A673 (cell line): ENCODE measurements at regions not wholly inside any gene's neighbourhood (a gene's known extent, or its start where the extent isn't known, plus 50 kb on each side); places are given as distances from the start of the nearest gene placed in this dataset.

Experiments
- CTCF ChIP-seq: fragments of 300-800, 200-600 bp; sonication (generic); conservative IDR thresholded peaks from 2 replicates; pipeline ENCODE4 v1.5.1; 2017; ENCODE audit warnings: low read depth, mild to moderate bottlenecking, antibody characterized with exemption, low read length, moderate library complexity, mixed read lengths
- EZH2 ChIP-seq: fragments of 200-600 bp; sonication (generic); IDR thresholded peaks from 2 replicates; pipeline ENCODE4 v1.6.1; 2017; ENCODE audit warnings: borderline replicate concordance, low read depth, mild to moderate bottlenecking, mixed read lengths, antibody characterized with exemption, low read length; ENCODE audit not compliant: poor library complexity, severe bottlenecking

- TF ChIP-seq CTCF, result no peak
- TF ChIP-seq EZH2, result no peak
Observed at GRCh38 chr2:5315512-5315911, 376.7 kb upstream of the SOX11 start.
